Parathyroid adenoma (tissue), 2 donors: ENCODE measurements at regions not wholly inside any gene's neighbourhood (a gene's known extent, or its start where the extent isn't known, plus 50 kb on each side); places are given as distances from the start of the nearest gene placed in this dataset.

Experiments used
- H2AFZ ChIP-seq: fragments of 300-600 bp; sonication (generic); one replicate; pipeline ENCODE4 v1.7.0; 2017; ENCODE audit warnings: antibody characterized with exemption, mild to moderate bottlenecking
- H3K27ac ChIP-seq: fragments of 300-600 bp; sonication (generic); one replicate; pipeline ENCODE4 v1.7.0; 2017
- H3K27me3 ChIP-seq: fragments of 300-600 bp; sonication (generic); one replicate; pipeline ENCODE4 v1.7.0; 2017; ENCODE audit warnings: low read length; ENCODE audit not compliant: control insufficient read depth, insufficient read depth
- H3K36me3 ChIP-seq: fragments of 300-600 bp; sonication (generic); one replicate; pipeline ENCODE4 v1.7.0; 2017; ENCODE audit warnings: low read length; ENCODE audit not compliant: control insufficient read depth, insufficient read depth
- H3K4me1 ChIP-seq: fragments of 300-600 bp; sonication (generic); one replicate; pipeline ENCODE4 v1.7.0; 2017; ENCODE audit warnings: control low read depth
- H3K4me2 ChIP-seq: fragments of 300-600 bp; sonication (generic); one replicate; pipeline ENCODE4 v1.7.0; 2017; ENCODE audit warnings: low read length
- H3K4me3 ChIP-seq: fragments of 300-600 bp; sonication (generic); one replicate; pipeline ENCODE4 v1.7.0; 2017; ENCODE audit warnings: low read depth, low read length
- H3K79me2 ChIP-seq: fragments of 300-600 bp; sonication (generic); one replicate; pipeline ENCODE4 v1.7.0; 2017; ENCODE audit warnings: control low read depth
- H3K9ac ChIP-seq: fragments of 300-600 bp; sonication (generic); one replicate; pipeline ENCODE4 v1.7.0; 2017; ENCODE audit warnings: mild to moderate bottlenecking
- H3K9me3 ChIP-seq: fragments of 300-600 bp; sonication (generic); one replicate; pipeline ENCODE4 v1.7.0; 2017; ENCODE audit warnings: low read length; ENCODE audit not compliant: control insufficient read depth
- TF ChIP-seq, protein P1 (sequence below): fragments of 300-600 bp; sonication (generic); IDR thresholded peaks from one replicate; pipeline ENCODE4 v1.7.0; 2017; ENCODE audit warnings: antibody characterized with exemption, mild to moderate bottlenecking
- donor health status: primary hyperparathyroidism.

DNA sequence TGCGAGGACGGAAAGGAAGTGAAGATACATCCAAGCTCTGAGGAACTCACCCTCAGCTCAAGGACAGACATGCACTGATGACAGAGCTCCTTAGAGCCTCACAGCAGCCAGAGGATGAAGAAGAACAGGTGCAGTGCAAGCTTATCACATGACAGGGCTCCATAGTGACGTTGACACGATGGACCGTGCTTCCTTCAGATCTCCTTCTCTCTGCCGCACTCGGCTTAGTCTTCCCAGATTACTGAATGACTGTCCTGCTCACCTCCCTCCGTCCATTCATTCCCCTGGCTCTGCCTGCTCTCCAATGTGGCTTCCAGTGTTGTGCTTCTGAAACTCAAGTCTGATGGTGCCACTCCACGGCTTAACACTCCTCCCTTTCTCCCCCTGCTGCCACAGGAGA, 161.5 kb upstream of the PFKP start:
- H3K4me2 ChIP-seq, result no peak overlapping the region
- no peaks in the 10 kb centered on the region for H3K79me2 ChIP-seq
- H3K27ac ChIP-seq, result no peak overlapping the region
- no peak overlapping the region for H3K9ac ChIP-seq
- TF ChIP-seq, protein P1, sequence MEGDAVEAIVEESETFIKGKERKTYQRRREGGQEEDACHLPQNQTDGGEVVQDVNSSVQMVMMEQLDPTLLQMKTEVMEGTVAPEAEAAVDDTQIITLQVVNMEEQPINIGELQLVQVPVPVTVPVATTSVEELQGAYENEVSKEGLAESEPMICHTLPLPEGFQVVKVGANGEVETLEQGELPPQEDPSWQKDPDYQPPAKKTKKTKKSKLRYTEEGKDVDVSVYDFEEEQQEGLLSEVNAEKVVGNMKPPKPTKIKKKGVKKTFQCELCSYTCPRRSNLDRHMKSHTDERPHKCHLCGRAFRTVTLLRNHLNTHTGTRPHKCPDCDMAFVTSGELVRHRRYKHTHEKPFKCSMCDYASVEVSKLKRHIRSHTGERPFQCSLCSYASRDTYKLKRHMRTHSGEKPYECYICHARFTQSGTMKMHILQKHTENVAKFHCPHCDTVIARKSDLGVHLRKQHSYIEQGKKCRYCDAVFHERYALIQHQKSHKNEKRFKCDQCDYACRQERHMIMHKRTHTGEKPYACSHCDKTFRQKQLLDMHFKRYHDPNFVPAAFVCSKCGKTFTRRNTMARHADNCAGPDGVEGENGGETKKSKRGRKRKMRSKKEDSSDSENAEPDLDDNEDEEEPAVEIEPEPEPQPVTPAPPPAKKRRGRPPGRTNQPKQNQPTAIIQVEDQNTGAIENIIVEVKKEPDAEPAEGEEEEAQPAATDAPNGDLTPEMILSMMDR, result no peak
- no peaks in the 10 kb centered on the region for H3K36me3 ChIP-seq
- no peak overlapping the region for H2AFZ ChIP-seq
- H3K27me3 ChIP-seq, result no peaks in the 10 kb centered on the region
- no peaks in the 10 kb centered on the region for H3K9me3 ChIP-seq
- H3K4me3 ChIP-seq, result no peak overlapping the region
- no peaks in the 10 kb centered on the region for H3K4me1 ChIP-seq

DNA sequence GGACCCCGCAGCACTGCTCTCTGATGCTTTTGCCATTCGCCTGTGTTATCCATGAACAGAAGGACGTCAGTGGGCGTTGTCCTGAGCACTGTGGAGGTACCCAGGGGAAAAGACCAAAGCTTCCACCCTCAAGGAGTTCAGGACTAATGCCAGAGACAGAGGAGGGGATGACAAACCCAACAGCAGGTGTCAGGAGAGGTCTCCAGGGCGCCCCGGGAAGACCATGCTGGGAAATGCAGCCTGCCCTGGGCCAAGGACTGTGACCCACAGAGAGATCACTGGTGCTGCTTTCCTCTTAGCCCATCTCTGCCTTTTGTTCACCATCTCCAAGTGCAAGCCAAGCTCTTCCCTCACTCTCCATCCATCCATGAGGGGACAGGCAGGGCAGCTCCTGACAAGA, 166.8 kb upstream of the PFKP start:
- H3K27ac ChIP-seq, result no peak overlapping the region
- no peaks in the 10 kb centered on the region for H3K36me3 ChIP-seq
- H3K4me2 ChIP-seq, result no peak overlapping the region
- H3K9me3 ChIP-seq, result no peaks in the 10 kb centered on the region
- no peaks in the 10 kb centered on the region for H3K27me3 ChIP-seq
- H3K4me3 ChIP-seq, result no peak overlapping the region
- H3K79me2 ChIP-seq, result no peaks in the 10 kb centered on the region
- TF ChIP-seq, protein P1, result no peak
- H3K4me1 ChIP-seq, result no peaks in the 10 kb centered on the region
- H2AFZ ChIP-seq, result no peak overlapping the region
- H3K9ac ChIP-seq, result no peak overlapping the region

DNA sequence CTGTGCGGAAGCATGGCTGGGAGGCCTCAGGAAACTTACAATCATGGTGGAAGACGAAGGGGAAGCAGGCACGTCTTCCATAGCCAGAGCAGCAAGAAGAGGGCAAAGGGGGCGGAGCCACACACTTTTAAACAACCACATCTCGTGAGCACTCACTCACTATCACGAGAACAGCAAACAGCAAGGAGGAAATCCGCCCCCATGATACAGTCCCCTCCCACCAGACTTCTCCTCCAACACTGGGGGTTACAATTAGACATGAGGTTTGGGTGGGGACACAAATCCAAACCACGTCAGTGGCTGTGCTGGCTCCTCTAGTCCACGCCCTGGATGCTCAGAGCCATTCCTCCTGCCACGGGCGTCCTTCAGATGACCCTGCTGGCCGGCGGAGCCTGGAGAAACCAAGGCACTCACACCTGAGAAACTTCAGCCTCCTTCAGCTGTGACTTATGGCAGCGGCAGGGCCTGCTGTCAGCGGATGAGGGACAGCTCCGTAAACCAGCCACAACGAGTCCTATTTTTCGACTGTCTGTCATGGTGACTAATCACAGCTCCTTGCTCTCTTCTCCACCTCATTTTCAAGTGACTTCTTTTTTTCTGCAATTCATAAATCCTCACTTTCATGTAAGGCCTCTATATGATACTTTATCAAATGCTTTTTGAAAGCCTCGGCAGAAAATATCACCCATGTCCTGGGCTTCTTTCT, 167.9 kb upstream of the PFKP start:
- no peak overlapping the region for H2AFZ ChIP-seq

DNA sequence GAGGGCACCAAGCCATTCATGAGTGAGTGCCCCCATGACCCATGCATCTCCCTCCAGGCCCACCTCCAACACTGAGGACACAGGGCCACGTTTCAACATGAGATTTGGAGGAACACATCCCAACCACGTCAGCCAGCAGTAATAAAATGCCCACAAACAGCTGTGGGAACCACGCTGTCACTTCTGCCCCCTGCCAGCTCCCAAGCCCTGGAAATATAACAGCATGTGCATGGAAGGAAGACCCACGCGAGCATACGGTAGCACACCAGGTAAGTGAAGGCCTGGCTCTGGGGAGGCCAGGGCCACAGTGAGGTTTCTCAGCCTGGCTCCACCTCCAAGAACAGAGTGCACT, 168.9 kb upstream of the PFKP start:
- H3K4me2 ChIP-seq, result no peak overlapping the region
- no peak overlapping the region for H3K9ac ChIP-seq
- no peaks in the 10 kb centered on the region for H3K9me3 ChIP-seq
- H3K4me1 ChIP-seq, result no peaks in the 10 kb centered on the region
- TF ChIP-seq, protein P1, result no peak
- H3K79me2 ChIP-seq, result no peaks in the 10 kb centered on the region
- H3K27ac ChIP-seq, result no peak overlapping the region
- no peak overlapping the region for H3K4me3 ChIP-seq
- H3K27me3 ChIP-seq, result no peaks in the 10 kb centered on the region
- H3K36me3 ChIP-seq, result no peaks in the 10 kb centered on the region
- no peak overlapping the region for H2AFZ ChIP-seq

More for the DNA sequence above, 167.9 kb upstream of the PFKP start:
- no peak overlapping the region for H3K27ac ChIP-seq
- no peak overlapping the region for H3K4me2 ChIP-seq
- no peaks in the 10 kb centered on the region for H3K9me3 ChIP-seq
- H3K36me3 ChIP-seq, result no peaks in the 10 kb centered on the region
- H3K79me2 ChIP-seq, result no peaks in the 10 kb centered on the region
- no peaks in the 10 kb centered on the region for H3K27me3 ChIP-seq
- H3K4me1 ChIP-seq, result no peaks in the 10 kb centered on the region
- no peak overlapping the region for H3K4me3 ChIP-seq
- TF ChIP-seq, protein P1, result no peak
- H3K9ac ChIP-seq, result no peak overlapping the region
